Thoracic aorta (tissue), 2 donors: ENCODE measurements at regions not wholly inside any gene's neighbourhood (a gene's known extent, or its start where the extent isn't known, plus 50 kb on each side); places are given as distances from the start of the nearest gene placed in this dataset.

Experiments used
- ATAC-seq: fragments of 150-250 bp; one replicate; pipeline ENCODE4 v1.8.0; 2017; ENCODE audit warnings: low read depth; ENCODE audit not compliant: insufficient number of reproducible peaks, low FRiP score
- DNase-seq: peaks from one replicate; pipeline ENCODE4 v3.0.0-alpha.2; 2020; ENCODE audit warnings: low spot score
- H3K27ac ChIP-seq, 2 donors: fragments of 200-600 bp; sonication (generic); 1 replicate in 1 of 2; 2 replicates in 1 of 2; pipeline ENCODE4 v1.5.1; 2016; ENCODE audit warnings: mild to moderate bottlenecking in 2 of 2, moderate library complexity in 2 of 2
- H3K27me3 ChIP-seq: fragments of 200-600 bp; sonication (generic); replicated peaks from 2 replicates; pipeline ENCODE4 v1.6.0; 2016; ENCODE audit warnings: mild to moderate bottlenecking; ENCODE audit not compliant: insufficient read depth
- H3K36me3 ChIP-seq: fragments of 200-600 bp; sonication (generic); one replicate; pipeline ENCODE4 v1.5.1; 2016
- H3K4me1 ChIP-seq, 2 donors: fragments of 200-600 bp; sonication (generic); 1 replicate in 1 of 2; 2 replicates in 1 of 2; pipeline versions ENCODE4 v1.5.1 to v1.6.0; 2016; ENCODE audit warnings: low read depth in 2 of 2, mild to moderate bottlenecking in 1 of 2; ENCODE audit not compliant: control insufficient read depth in 1 of 2
- H3K4me3 ChIP-seq: fragments of 200-600 bp; sonication (generic); 2 replicates; pipeline ENCODE4 v1.5.1; 2016; ENCODE audit warnings: mild to moderate bottlenecking
- H3K9me3 ChIP-seq: fragments of 200-600 bp; sonication (generic); 2 replicates; pipeline ENCODE4 v1.5.1; 2016
- CTCF ChIP-seq: fragments of 200-600 bp; sonication (generic); IDR thresholded peaks from one replicate; pipeline ENCODE4 v1.5.1; 2019; ENCODE audit warnings: antibody characterized with exemption

GRCh38 chr3:20683910-20684309 lies 497.9 kb upstream of the SGO1 start:
- Histone ChIP-seq H3K27me3 (no peaks in the 10 kb centered on the region), H3K9me3 (no peaks in the 10 kb centered on the region), H3K36me3 (no peaks in the 10 kb centered on the region), H3K4me3 (no peak overlapping the region), H3K27ac (peak overlapping the region; percentile 43 to 52), H3K4me1 (peaks cover 0 to 12% of the 10 kb centered on the region in 2 donors)
- no peak for TF ChIP-seq CTCF
- ATAC-seq (peak; percentile 86), DNase-seq (no peak)

- Histone ChIP-seq H3K36me3 (no peaks in the 10 kb centered on the region), H3K4me1 (peaks cover 0 to 12% of the 10 kb centered on the region in 2 donors), H3K4me3 (no peak overlapping the region), H3K9me3 (no peaks in the 10 kb centered on the region), H3K27me3 (no peaks in the 10 kb centered on the region), H3K27ac (no peak overlapping the region)
- DNase-seq: no peak
- ATAC-seq: no peak
- TF ChIP-seq CTCF: no peak
These were observed 496.6 kb upstream of the SGO1 start for GRCh38 chr3:20682573-20682972.

GRCh38 chr3:20680990-20681628 lies 495.1 kb upstream of the SGO1 start:
- TF ChIP-seq CTCF: no peak
- no peaks in the 10 kb centered on the region for H3K27me3 ChIP-seq
- no peaks in the 10 kb centered on the region for H3K9me3 ChIP-seq
- no peak overlapping the region for H3K4me3 ChIP-seq
- no peak overlapping the region for H3K27ac ChIP-seq
- no peak for ATAC-seq
- DNase-seq: no peak
- peaks cover 0 to 12% of the 10 kb centered on the region in 2 donors for H3K4me1 ChIP-seq
- H3K36me3 ChIP-seq: no peaks in the 10 kb centered on the region

- Histone ChIP-seq H3K4me3 (no peak overlapping the region), H3K36me3 (no peaks in the 10 kb centered on the region), H3K4me1 (peaks cover 3 to 12% of the 10 kb centered on the region in 2 donors), H3K27me3 (no peaks in the 10 kb centered on the region), H3K9me3 (no peaks in the 10 kb centered on the region), H3K27ac (no peak overlapping the region)
- DNase-seq: no peak
- no peak for TF ChIP-seq CTCF
- no peak for ATAC-seq
These were observed 487.9 kb upstream of the SGO1 start for GRCh38 chr3:20673866-20674265.

- H3K27ac ChIP-seq: peak overlapping the region in 1 of 2 donors; percentile 51
- no peaks in the 10 kb centered on the region for H3K27me3 ChIP-seq
- DNase-seq (no peak), ATAC-seq (no peak)
- TF ChIP-seq CTCF: no peak
- peaks cover 6 to 29% of the 10 kb centered on the region in 2 donors for H3K4me1 ChIP-seq
- no peaks in the 10 kb centered on the region for H3K36me3 ChIP-seq
- H3K4me3 ChIP-seq: no peak overlapping the region
- no peaks in the 10 kb centered on the region for H3K9me3 ChIP-seq
These were observed 483.7 kb upstream of the SGO1 start for GRCh38 chr3:20669675-20670074.
